Stimulated activated CD8-positive, alpha-beta memory T cell treated with anti-CD3 and anti-CD28 coated beads, Interleukin-15, amount 100 ng/mL, for 48 hours (primary cell): ENCODE measurements at regions not wholly inside any gene's neighbourhood (a gene's known extent, or its start where the extent isn't known, plus 50 kb on each side); places are given as distances from the start of the nearest gene placed in this dataset.
"Not testable (repeated sequence)": the region's sequence is repeated elsewhere in the genome, so short reads cannot be mapped to it uniquely, and the experiment has no call there.

Experiments
- DNase-seq, 2 donors: peaks; one replicate each; pipeline ENCODE4 v3.0.0-alpha.2; 2020; ENCODE audit warnings: low read depth in 2 of 2

- DNase-seq, result no peak
These were observed 125.7 kb upstream of the MYO3A start for GRCh38 chr10:25808372-25808771.

DNA sequence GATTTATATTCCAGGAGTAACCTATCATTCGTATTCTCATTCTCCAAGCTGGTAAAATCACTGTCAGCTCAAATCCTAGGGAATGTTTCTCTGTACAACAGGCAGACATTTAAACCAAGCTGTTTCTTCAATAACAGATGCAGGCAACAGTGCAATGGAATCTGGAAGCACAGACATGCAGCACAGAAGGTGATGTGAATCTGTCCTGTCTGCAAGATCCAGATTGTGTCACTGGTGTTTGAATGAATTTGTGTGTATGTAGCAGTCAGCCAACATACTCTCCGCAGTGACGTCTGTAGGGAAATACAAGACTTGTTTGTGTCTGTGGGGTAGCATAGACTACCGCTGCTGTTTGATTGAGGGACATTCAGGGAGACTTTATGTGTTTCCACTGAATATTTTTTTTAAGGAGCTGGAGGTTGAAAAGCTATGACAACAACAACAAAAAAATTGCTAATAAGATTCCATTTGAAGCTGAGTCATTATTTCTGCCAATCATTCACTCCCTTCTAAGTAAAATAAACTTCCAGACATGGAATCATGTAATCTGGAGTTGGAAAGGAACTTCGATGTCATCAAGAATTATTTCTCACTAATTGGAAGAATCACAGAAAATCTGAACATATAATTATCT is 122.9 kb upstream of the MYO3A start:
- no peak for DNase-seq

DNA sequence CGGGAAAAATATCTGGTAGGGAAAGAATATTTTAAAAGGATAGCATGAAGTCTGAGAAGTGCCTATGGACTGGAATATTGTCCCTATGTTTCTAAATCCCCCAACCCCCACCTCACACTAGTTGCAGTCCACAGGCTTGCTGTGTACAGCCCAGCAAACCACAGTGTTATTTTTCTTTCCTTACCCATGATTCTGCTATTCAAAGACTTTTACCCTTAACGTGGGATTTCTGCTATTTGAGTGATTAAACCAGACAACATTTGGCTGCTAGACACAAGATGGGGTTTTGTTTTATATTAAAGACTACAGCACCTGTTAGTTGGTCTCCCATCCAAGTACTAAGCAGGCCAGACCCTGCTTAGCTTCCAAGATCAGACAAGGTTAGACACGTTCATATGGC is 120.5 kb upstream of the MYO3A start:
- DNase-seq, result no peak

GRCh38 chr10:25815236-25815635 is 118.8 kb upstream of the MYO3A start:
- no peak for DNase-seq

DNA sequence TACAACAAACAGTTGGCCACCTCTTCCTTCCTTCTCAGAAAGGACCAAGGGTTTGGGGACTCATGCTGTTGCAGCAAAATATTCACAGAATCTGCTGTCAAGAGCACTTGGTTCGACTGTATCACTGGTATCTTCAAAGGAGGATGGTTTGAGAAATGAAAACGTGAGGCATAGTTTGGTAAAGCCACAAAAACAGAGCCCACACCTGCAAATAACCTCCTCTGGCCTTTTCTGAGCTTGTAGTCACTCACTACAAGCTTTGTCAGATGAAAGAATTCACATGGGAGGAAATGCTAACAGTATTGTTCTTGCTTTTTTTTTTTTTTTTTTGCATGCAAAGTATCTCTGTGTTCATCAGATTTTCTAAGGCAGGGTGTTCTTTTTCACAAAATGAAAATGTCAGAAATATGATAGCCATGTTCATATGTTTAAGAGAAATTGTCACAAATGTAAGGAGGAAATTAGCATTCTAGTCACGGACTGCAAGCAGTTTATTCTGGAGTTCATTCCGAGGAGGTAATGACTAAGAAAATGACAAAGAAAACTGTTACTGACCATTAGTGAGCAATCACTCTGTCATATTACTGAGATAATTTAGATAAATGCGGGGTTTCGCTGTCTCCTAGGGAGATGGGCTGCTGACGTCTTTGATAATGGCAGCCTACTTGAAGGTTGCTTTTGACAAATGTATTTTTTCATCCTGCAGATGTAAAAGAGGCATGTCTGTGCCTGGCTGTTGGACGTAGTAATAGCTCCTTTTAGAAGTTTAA is 117.8 kb upstream of the MYO3A start:
- DNase-seq, result no peak

DNA sequence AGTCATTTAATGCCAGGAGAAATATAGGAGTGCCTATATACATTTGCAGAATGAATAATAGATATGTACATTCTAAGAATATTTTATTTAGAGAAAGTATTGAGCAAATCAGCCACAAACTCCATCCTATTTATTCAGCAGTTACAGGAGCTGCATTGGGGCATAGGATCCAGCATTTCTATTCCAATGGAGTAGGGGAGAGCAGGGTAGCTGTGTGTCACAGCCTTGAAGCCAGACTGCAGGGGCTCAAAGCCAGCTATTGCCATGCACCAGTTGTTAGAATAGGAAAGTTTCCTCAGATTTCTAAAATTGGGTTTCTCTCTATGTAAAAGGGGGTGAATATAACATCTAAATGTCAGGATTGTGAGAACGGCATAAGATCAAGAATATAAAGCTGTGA is 116.8 kb upstream of the MYO3A start:
- no peak for DNase-seq

DNA sequence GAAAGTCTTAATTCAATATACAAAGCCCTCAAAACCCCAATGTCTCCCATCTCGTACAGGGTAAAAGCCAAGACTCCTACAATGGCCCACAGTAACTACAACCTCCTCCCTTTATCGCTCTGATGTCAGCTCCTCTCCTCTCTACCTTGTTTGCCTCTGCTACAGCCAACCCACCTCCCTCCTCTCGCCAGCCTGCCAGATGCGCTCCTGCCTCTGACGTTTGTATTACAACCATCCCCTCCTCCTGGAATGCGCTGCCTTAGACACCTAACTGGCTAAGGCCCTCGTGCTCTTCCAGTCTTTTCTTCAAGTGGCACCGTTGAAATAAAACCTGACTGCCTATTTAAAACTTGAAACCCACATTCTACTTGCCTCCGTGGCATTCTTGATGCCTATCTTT is 115.3 kb upstream of the MYO3A start:
- no peak for DNase-seq

- DNase-seq, result no peak
These were observed 113.6 kb upstream of the MYO3A start for GRCh38 chr10:25820472-25820871.

GRCh38 chr10:25820874-25821273 is 113.2 kb upstream of the MYO3A start:
- no peak for DNase-seq

- DNase-seq, result no peak
These were observed 110.0 kb upstream of the MYO3A start for GRCh38 chr10:25824050-25824449.

DNA sequence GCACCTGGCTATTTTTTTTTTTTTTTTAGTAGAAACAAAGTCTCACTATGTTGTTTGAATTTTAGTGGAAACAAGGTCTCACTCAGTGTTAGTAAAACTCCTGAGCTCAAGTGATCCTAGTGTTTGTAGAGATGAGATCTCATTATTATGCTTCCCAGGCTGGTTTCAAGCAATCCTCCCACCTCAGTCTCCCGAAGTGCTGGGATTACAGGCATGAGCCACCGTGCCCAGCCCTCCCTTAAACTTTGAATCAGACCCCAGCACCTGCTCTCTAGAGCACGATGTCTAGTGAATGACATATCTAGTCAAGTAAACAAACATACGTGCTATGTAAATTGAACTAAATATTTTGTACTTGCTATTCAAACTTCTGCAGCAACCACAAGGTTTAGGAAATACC is 105.6 kb upstream of the MYO3A start:
- DNase-seq, result no peak

GRCh38 chr10:25831080-25831479 is 102.9 kb upstream of the MYO3A start:
- DNase-seq, result no peak

GRCh38 chr10:25839683-25840082 is 94.3 kb upstream of the MYO3A start:
- no peak for DNase-seq

DNA sequence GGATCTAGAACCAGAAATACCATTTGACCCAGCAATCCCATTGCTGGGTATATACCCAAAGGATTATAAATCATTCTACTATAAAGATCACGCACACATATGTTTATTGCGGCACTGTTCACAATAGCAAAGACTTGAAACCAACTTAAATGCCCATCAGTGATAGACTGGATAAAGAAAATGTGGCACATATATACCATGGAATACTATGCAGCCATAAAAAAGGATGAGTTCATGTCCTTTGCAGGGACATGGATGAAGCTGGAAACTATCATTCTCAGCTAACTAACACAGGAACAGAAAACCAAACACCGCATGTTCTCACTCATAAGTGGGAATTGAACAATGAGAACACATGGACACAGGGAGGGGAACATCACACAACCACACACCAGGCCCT is 93.2 kb upstream of the MYO3A start:
- DNase-seq, result not testable (repeated sequence)

DNA sequence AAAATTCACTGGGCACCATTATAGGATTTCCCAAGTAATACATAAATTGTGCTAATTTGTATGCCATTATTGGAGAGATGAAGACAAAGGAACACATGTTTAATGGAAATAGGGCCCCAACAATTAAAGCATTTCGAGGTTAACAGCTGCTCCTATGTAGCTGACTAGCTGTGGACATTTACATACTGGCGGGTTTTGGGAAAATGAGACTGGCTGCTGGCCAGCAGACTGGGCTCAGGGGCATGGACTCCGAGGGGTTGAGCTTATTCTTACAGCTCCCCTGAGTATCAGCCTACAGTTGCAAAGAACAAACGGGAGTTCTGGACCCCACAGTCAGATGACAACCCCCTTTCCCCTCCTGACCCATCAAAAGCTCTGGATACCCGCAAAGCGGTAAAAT is 91.9 kb upstream of the MYO3A start:
- no peak for DNase-seq

GRCh38 chr10:25843551-25844170 is 90.4 kb upstream of the MYO3A start:
- DNase-seq, result no peak

- not testable (repeated sequence) for DNase-seq
These were observed 89.3 kb upstream of the MYO3A start for GRCh38 chr10:25844716-25845115.

GRCh38 chr10:25849268-25849667 is 84.8 kb upstream of the MYO3A start:
- no peak for DNase-seq

GRCh38 chr10:25849988-25850387 is 84.0 kb upstream of the MYO3A start:
- DNase-seq, result no peak

GRCh38 chr10:25851548-25851947 is 82.5 kb upstream of the MYO3A start:
- no peak for DNase-seq

GRCh38 chr10:25852364-25852941 is 81.6 kb upstream of the MYO3A start:
- no peak for DNase-seq

DNA sequence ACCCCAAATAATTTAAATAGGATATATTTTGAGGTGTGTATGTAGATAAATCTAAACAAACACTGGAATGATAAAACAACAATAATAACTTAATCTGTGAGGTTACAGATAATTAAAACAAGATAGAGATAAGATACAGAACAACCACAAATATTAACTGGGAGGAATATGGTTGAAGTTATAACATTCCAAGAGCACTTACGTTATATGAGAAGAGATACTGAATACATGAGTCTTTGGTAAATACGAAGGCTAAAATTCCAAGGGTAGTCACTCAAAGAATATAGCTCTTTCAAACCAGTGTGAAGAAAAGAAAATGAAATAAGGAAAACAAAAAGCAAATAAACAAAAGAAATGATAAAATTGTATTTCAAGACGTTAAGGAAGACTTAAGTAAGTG is 76.0 kb upstream of the MYO3A start:
- DNase-seq, result no peak

DNA sequence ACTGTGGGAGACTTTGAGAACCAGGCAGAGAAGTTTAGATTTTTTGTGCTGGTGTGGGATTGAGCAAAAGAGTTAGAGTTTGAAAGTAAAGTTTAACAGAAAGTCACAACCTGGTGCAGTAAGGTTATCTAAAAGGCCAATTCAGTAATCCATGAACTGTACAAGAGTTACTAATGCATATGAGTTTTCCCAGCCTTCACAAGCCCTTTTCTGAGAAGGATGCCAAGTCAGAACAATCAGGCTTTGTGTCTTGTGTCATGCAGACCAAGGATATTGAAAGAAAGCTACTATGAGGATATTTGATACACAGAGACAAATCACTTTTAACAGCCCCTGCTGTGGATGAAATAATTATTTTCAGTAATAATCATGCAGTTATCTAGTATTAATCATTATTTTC is 68.8 kb upstream of the MYO3A start:
- no peak for DNase-seq
